ENCODE measurements at regions not wholly inside any gene's neighbourhood (a gene's known extent, or its start where the extent isn't known, plus 50 kb on each side); places are given as distances from the start of the nearest gene placed in this dataset.

DNA sequence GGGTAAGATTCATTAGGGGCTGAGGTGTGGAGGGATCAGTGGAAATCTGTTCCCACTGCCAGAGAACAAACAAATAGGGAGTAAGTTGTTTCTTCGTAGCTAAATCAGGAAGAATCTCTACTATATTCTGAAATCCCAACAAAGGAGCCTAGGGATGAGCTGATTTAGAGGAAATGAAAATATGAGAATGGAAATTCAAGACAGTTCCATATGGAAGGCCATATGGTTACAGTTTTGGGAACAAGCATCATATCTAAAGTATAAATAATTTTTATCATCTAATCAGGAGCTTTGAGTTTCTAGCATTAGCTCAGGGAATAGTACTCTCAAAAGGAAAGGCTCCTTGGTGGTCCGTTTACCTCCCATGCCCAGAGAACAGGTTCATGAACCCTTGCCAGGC lies 218.2 kb downstream of the AASDH start:
- H3K79me2 ChIP-seq (ENCODE audit: control insufficient read depth, insufficient read depth, low read length, poor library complexity), result no peaks in the 10 kb centered on the region
- H3K4me3 ChIP-seq (ENCODE audit: low read depth, low read length), result no peak overlapping the region
- no peak overlapping the region for H3K9ac ChIP-seq (ENCODE audit: low read length)
- no peak overlapping the region for H4K12ac ChIP-seq (ENCODE audit: low read depth, low read length)
- H2BK120ac ChIP-seq (ENCODE audit: insufficient read depth, low read length, poor library complexity), result no peak overlapping the region
- no peak overlapping the region for H2BK5ac ChIP-seq (ENCODE audit: low read depth, low read length, poor library complexity)
- H3K4me1 ChIP-seq (ENCODE audit: control insufficient read depth in 1 of 2, insufficient read depth in 2 of 2, low read length in 2 of 2), result no peaks in the 10 kb centered on the region
- H3K4me2 ChIP-seq (ENCODE audit: low read length), result no peak overlapping the region
- no CpG with 5 or more reads among the region's 2 CpGs for WGBS (ENCODE audit: extremely low coverage, insufficient coverage, insufficient read length)
- no peaks in the 10 kb centered on the region for H3K9me3 ChIP-seq (ENCODE audit: insufficient read depth, low read depth, low read length)
- H3K18ac ChIP-seq (ENCODE audit: low read length), result no peak overlapping the region
- H3K79me1 ChIP-seq (ENCODE audit: low read length), result no peaks in the 10 kb centered on the region
- H3K27me3 ChIP-seq (ENCODE audit: insufficient read depth, low read length), result no peaks in the 10 kb centered on the region
- peaks cover 0 to 2% of the 10 kb centered on the region in 2 experiments for H3K36me3 ChIP-seq (ENCODE audit: control insufficient read depth in 1 of 2, insufficient read depth in 2 of 2, low read length in 2 of 2)
- H2AFZ ChIP-seq (ENCODE audit: insufficient read depth, low read length, poor library complexity), result no peak overlapping the region
- no peak overlapping the region for H3K14ac ChIP-seq (ENCODE audit: low read length)
- H3K27ac ChIP-seq (ENCODE audit: low read depth, low read length), result no peak overlapping the region
- H2BK12ac ChIP-seq (ENCODE audit: low read length), result no peak overlapping the region
- no peak for DNase-seq
- H4K8ac ChIP-seq (ENCODE audit: low read depth, low read length), result no peak overlapping the region
- no peak overlapping the region for H3K4ac ChIP-seq (ENCODE audit: low read depth, low read length)
- H4K91ac ChIP-seq (ENCODE audit: low read depth, low read length), result no peak overlapping the region
- no peak overlapping the region for H3K23ac ChIP-seq (ENCODE audit: low read length)
- H2AK5ac ChIP-seq (ENCODE audit: low read length), result no peak overlapping the region

GRCh38 chr4:56164907-56165306 lies 216.2 kb downstream of the CEP135 start:
- Histone ChIP-seq H2BK5ac (ENCODE audit: low read depth, low read length, poor library complexity) (no peak overlapping the region), H2AFZ (ENCODE audit: insufficient read depth, low read length, poor library complexity) (no peak overlapping the region), H3K4me1 (ENCODE audit: control insufficient read depth in 1 of 2, insufficient read depth in 2 of 2, low read length in 2 of 2) (no peaks in the 10 kb centered on the region), H3K9ac (ENCODE audit: low read length) (no peak overlapping the region), H2AK5ac (ENCODE audit: low read length) (no peak overlapping the region), H2BK120ac (ENCODE audit: insufficient read depth, low read length, poor library complexity) (no peak overlapping the region), H4K8ac (ENCODE audit: low read depth, low read length) (no peak overlapping the region), H3K4ac (ENCODE audit: low read depth, low read length) (no peak overlapping the region), H3K23ac (ENCODE audit: low read length) (peak overlapping the region; percentile 58), H4K12ac (ENCODE audit: low read depth, low read length) (no peak overlapping the region), H3K9me3 (ENCODE audit: insufficient read depth, low read depth, low read length) (no peaks in the 10 kb centered on the region), H3K4me3 (ENCODE audit: low read depth, low read length) (no peak overlapping the region), H3K18ac (ENCODE audit: low read length) (no peak overlapping the region), H3K27me3 (ENCODE audit: insufficient read depth, low read length) (no peaks in the 10 kb centered on the region), H3K79me2 (ENCODE audit: control insufficient read depth, insufficient read depth, low read length, poor library complexity) (no peaks in the 10 kb centered on the region), H3K27ac (ENCODE audit: low read depth, low read length) (no peak overlapping the region), H4K91ac (ENCODE audit: low read depth, low read length) (no peak overlapping the region), H3K79me1 (ENCODE audit: low read length) (no peaks in the 10 kb centered on the region), H2BK12ac (ENCODE audit: low read length) (no peak overlapping the region), H3K14ac (ENCODE audit: low read length) (no peak overlapping the region), H3K4me2 (ENCODE audit: low read length) (no peak overlapping the region), H3K36me3 (ENCODE audit: control insufficient read depth in 1 of 2, insufficient read depth in 2 of 2, low read length in 2 of 2) (peaks cover 0 to 2% of the 10 kb centered on the region in 2 experiments)
- DNase-seq, result peak; percentile 88 to 94
- WGBS (ENCODE audit: extremely low coverage, insufficient coverage, insufficient read length), result no CpG with 5 or more reads among the region's 3 CpGs

DNA sequence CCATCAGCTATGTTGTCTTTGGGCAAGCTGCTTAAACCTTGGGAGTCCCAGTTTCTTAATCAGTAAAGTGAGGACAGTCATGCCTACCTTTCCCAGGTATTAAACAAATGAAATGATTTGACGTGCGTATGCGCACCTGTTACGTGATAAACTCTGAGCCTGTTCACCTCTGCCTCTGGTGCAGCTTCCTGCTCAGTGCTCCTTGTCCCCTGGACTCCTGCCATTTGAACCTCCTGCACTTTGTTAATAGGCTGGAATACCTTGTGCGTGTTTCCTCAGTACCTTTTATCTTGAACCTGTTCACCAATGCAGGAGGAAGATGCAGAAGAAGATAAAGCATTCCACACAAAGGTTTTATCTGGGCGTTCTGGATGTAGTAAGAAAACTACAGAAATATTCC lies 211.9 kb downstream of the CEP135 start:
- Histone ChIP-seq H3K4me3 (ENCODE audit: low read depth, low read length) (no peak overlapping the region), H3K4me1 (ENCODE audit: control insufficient read depth in 1 of 2, insufficient read depth in 2 of 2, low read length in 2 of 2) (no peaks in the 10 kb centered on the region), H3K23ac (ENCODE audit: low read length) (no peak overlapping the region), H3K36me3 (ENCODE audit: control insufficient read depth in 1 of 2, insufficient read depth in 2 of 2, low read length in 2 of 2) (no peaks in the 10 kb centered on the region), H3K79me1 (ENCODE audit: low read length) (no peaks in the 10 kb centered on the region), H4K91ac (ENCODE audit: low read depth, low read length) (no peak overlapping the region), H3K9me3 (ENCODE audit: insufficient read depth, low read depth, low read length) (no peaks in the 10 kb centered on the region), H4K12ac (ENCODE audit: low read depth, low read length) (no peak overlapping the region), H3K18ac (ENCODE audit: low read length) (no peak overlapping the region), H3K27ac (ENCODE audit: low read depth, low read length) (no peak overlapping the region), H3K79me2 (ENCODE audit: control insufficient read depth, insufficient read depth, low read length, poor library complexity) (no peaks in the 10 kb centered on the region), H3K4me2 (ENCODE audit: low read length) (no peak overlapping the region), H4K8ac (ENCODE audit: low read depth, low read length) (no peak overlapping the region), H3K14ac (ENCODE audit: low read length) (no peak overlapping the region), H3K4ac (ENCODE audit: low read depth, low read length) (no peak overlapping the region), H2AFZ (ENCODE audit: insufficient read depth, low read length, poor library complexity) (no peak overlapping the region), H3K9ac (ENCODE audit: low read length) (no peak overlapping the region), H2BK5ac (ENCODE audit: low read depth, low read length, poor library complexity) (no peak overlapping the region), H3K27me3 (ENCODE audit: insufficient read depth, low read length) (no peaks in the 10 kb centered on the region), H2AK5ac (ENCODE audit: low read length) (no peak overlapping the region), H2BK120ac (ENCODE audit: insufficient read depth, low read length, poor library complexity) (no peak overlapping the region), H2BK12ac (ENCODE audit: low read length) (no peak overlapping the region)
- WGBS (ENCODE audit: extremely low coverage, insufficient coverage, insufficient read length), result no CpG with 5 or more reads among the region's 6 CpGs
- DNase-seq, result peak in 1 of 2 donors; percentile 40

- no peak overlapping the region for H3K4ac ChIP-seq (ENCODE audit: low read depth, low read length)
- no peaks in the 10 kb centered on the region for H3K79me1 ChIP-seq (ENCODE audit: low read length)
- no peaks in the 10 kb centered on the region for H3K27me3 ChIP-seq (ENCODE audit: insufficient read depth, low read length)
- no peak overlapping the region for H3K23ac ChIP-seq (ENCODE audit: low read length)
- no CpG with 5 or more reads among the region's 5 CpGs for WGBS (ENCODE audit: extremely low coverage, insufficient coverage, insufficient read length)
- H2AFZ ChIP-seq (ENCODE audit: insufficient read depth, low read length, poor library complexity), result no peak overlapping the region
- H3K79me2 ChIP-seq (ENCODE audit: control insufficient read depth, insufficient read depth, low read length, poor library complexity), result no peaks in the 10 kb centered on the region
- no peaks in the 10 kb centered on the region for H3K9me3 ChIP-seq (ENCODE audit: insufficient read depth, low read depth, low read length)
- H3K4me2 ChIP-seq (ENCODE audit: low read length), result no peak overlapping the region
- no peak overlapping the region for H3K14ac ChIP-seq (ENCODE audit: low read length)
- H3K18ac ChIP-seq (ENCODE audit: low read length), result no peak overlapping the region
- H3K4me3 ChIP-seq (ENCODE audit: low read depth, low read length), result no peak overlapping the region
- H3K27ac ChIP-seq (ENCODE audit: low read depth, low read length), result no peak overlapping the region
- H2BK5ac ChIP-seq (ENCODE audit: low read depth, low read length, poor library complexity), result no peak overlapping the region
- H2AK5ac ChIP-seq (ENCODE audit: low read length), result no peak overlapping the region
- H2BK12ac ChIP-seq (ENCODE audit: low read length), result no peak overlapping the region
- H2BK120ac ChIP-seq (ENCODE audit: insufficient read depth, low read length, poor library complexity), result no peak overlapping the region
- no peak overlapping the region for H4K91ac ChIP-seq (ENCODE audit: low read depth, low read length)
- no peak overlapping the region for H3K9ac ChIP-seq (ENCODE audit: low read length)
- H3K36me3 ChIP-seq (ENCODE audit: control insufficient read depth in 1 of 2, insufficient read depth in 2 of 2, low read length in 2 of 2), result peaks cover 0 to 3% of the 10 kb centered on the region in 2 experiments
- no peaks in the 10 kb centered on the region for H3K4me1 ChIP-seq (ENCODE audit: control insufficient read depth in 1 of 2, insufficient read depth in 2 of 2, low read length in 2 of 2)
- H4K8ac ChIP-seq (ENCODE audit: low read depth, low read length), result no peak overlapping the region
- DNase-seq, result peak in 1 of 2 donors; percentile 16
- H4K12ac ChIP-seq (ENCODE audit: low read depth, low read length), result no peak overlapping the region
Measured at GRCh38 chr4:56158483-56158882, 209.7 kb downstream of the CEP135 start.
